ENCODE measurements at regions not wholly inside any gene's neighbourhood (a gene's known extent, or its start where the extent isn't known, plus 50 kb on each side); places are given as distances from the start of the nearest gene placed in this dataset.

- TF ChIP-seq BHLHE40 (IDR thresholded peaks at IDR 0.05; ENCODE audit: low read depth, low read length) (no peak), ELK1 (IDR thresholded peaks at IDR 0.05; ENCODE audit: borderline replicate concordance, low read depth, low read length) (no peak), POLR2A (IDR thresholded peaks at IDR 0.05; ENCODE audit: low read depth, low read length) (no peak), NFE2L2 (IDR thresholded peaks at IDR 0.05; ENCODE audit: low read depth, low read length) (no peak), RFX5 (IDR thresholded peaks at IDR 0.05; ENCODE audit: low read depth, low read length) (no peak)
These were observed 359.5 kb downstream of the ZNF521 start (continued) for GRCh38 chr18:24992491-24992890.

GRCh38 chr18:24993628-24994027 lies 358.3 kb downstream of the ZNF521 start:
- DNase-seq (no peak), ATAC-seq (ENCODE audit: low read depth) (no peak)
- H2AK5ac ChIP-seq (ENCODE audit: low read depth, low read length) = no peak overlapping the region
- TF ChIP-seq CEBPB (IDR thresholded peaks at IDR 0.05; ENCODE audit: low read depth, low read length) = no peak
- no peak for TF ChIP-seq FOS (IDR thresholded peaks at IDR 0.05; ENCODE audit: low read depth, low read length)
- no peak for TF ChIP-seq CTCF (conservative IDR thresholded peaks at IDR 0.05; ENCODE audit: low read depth, low read length)
- TF ChIP-seq NFE2L2 (IDR thresholded peaks at IDR 0.05; ENCODE audit: low read depth, low read length) = no peak
- TF ChIP-seq RCOR1 (IDR thresholded peaks at IDR 0.05; ENCODE audit: insufficient replicate concordance, low read length) = no peak
- no peak for TF ChIP-seq MXI1 (IDR thresholded peaks at IDR 0.05; ENCODE audit: borderline replicate concordance, low read depth, low read length)
- no peak for TF ChIP-seq MAFK (IDR thresholded peaks at IDR 0.05; ENCODE audit: low read depth, low read length)
- no peak for TF ChIP-seq USF2 (IDR thresholded peaks at IDR 0.05; ENCODE audit: low read depth, low read length)
- TF ChIP-seq RFX5 (IDR thresholded peaks at IDR 0.05; ENCODE audit: low read depth, low read length) = no peak
- no peak for TF ChIP-seq ELK1 (IDR thresholded peaks at IDR 0.05; ENCODE audit: borderline replicate concordance, low read depth, low read length)
- TF ChIP-seq BHLHE40 (IDR thresholded peaks at IDR 0.05; ENCODE audit: low read depth, low read length) = no peak
- no peak for TF ChIP-seq CHD1 (IDR thresholded peaks at IDR 0.05; ENCODE audit: low read depth, low read length)

More at GRCh38 chr18:24993628-24994027, 358.3 kb downstream of the ZNF521 start:
- dilution Hi-C loops (cut with HindIII; ENCODE audit: low sequenced_read_pairs, unreplicated experiment) (no loop called here), in situ Hi-C loops (cut with MboI; ENCODE audit: low sequenced_read_pairs) (no loop called here), intact Hi-C loops (cut with micrococcal nuclease) (no loop called here)
- H4K20me1 ChIP-seq (ENCODE audit: insufficient read depth, low read length) = no peaks in the 10 kb centered on the region
- no peak overlapping the region for H3K14ac ChIP-seq (replicated peaks; ENCODE audit: low read depth, low read length)
- H3K9me1 ChIP-seq (ENCODE audit: insufficient read depth, low read length) = no peaks in the 10 kb centered on the region
- no CpG with 5 or more reads among the region's 6 CpGs for WGBS, 2 experiments (ENCODE audit: extremely low coverage in 2 of 2, insufficient read length in 1 of 2)
- no peaks in the 10 kb centered on the region for H3K27me3 ChIP-seq (ENCODE audit: control insufficient read depth, insufficient read depth, low read length)
- H4K8ac ChIP-seq (ENCODE audit: low read depth in 2 of 2, low read length in 2 of 2) = no peak overlapping the region
- no peak overlapping the region for H3K23ac ChIP-seq (ENCODE audit: low read depth, low read length)
- no peak overlapping the region for H2AFZ ChIP-seq (replicated peaks; ENCODE audit: low read length, poor library complexity)
- no peak overlapping the region for H3K9ac ChIP-seq (ENCODE audit: low read depth, low read length)
- no peak overlapping the region for H3K4me2 ChIP-seq (ENCODE audit: low read depth, low read length)
- H3K36me3 ChIP-seq (ENCODE audit: control insufficient read depth, insufficient read depth, low read length) = no peaks in the 10 kb centered on the region
- H2BK120ac ChIP-seq (ENCODE audit: low read depth, low read length) = no peak overlapping the region
- no peaks in the 10 kb centered on the region for H3K79me1 ChIP-seq (ENCODE audit: low read depth in 1 of 2, low read length in 2 of 2)
- H3K56ac ChIP-seq (ENCODE audit: extremely low read depth, insufficient read depth, low read length) = no peak overlapping the region
- no peak overlapping the region for H3K4me3 ChIP-seq (ENCODE audit: insufficient read depth, low read depth, low read length)
- no peak overlapping the region for H2BK20ac ChIP-seq (ENCODE audit: low read depth, low read length)
- no peak overlapping the region for H2AK9ac ChIP-seq (replicated peaks; ENCODE audit: low read depth, low read length, poor library complexity)
- ChIA-PET POLR2A (ENCODE audit: unreplicated experiment) (no interaction called here), CTCF (no interaction called here)
- no peak overlapping the region for H3K27ac ChIP-seq (ENCODE audit: insufficient read depth, low read length)
- H3K18ac ChIP-seq (ENCODE audit: low read depth, low read length) = no peak overlapping the region
- H3K4ac ChIP-seq (ENCODE audit: low read depth, low read length) = no peak overlapping the region
- peaks cover 5% of the 10 kb centered on the region for H3K4me1 ChIP-seq (ENCODE audit: control insufficient read depth, insufficient read depth, low read length)
- BruUV-seq (replicated peaks) = no TSS peak
- no peak overlapping the region for H2BK15ac ChIP-seq (ENCODE audit: low read depth, low read length)
- H3K9me3 ChIP-seq (ENCODE audit: control insufficient read depth, insufficient read depth, low read length) = peaks cover 2% of the 10 kb centered on the region; the same call in 1 of the 2 replicates
- peak overlapping the region; percentile 25; the same call in 1 of the 2 replicates for H4K5ac ChIP-seq (ENCODE audit: low read depth, low read length)
- no peak overlapping the region for H2BK5ac ChIP-seq (ENCODE audit: low read depth, low read length, poor library complexity, severe bottlenecking)
- no peak overlapping the region for H4K91ac ChIP-seq (ENCODE audit: insufficient read depth, low read depth, low read length)
